ENCODE measurements at regions not wholly inside any gene's neighbourhood (a gene's known extent, or its start where the extent isn't known, plus 50 kb on each side); places are given as distances from the start of the nearest gene placed in this dataset.

DNA sequence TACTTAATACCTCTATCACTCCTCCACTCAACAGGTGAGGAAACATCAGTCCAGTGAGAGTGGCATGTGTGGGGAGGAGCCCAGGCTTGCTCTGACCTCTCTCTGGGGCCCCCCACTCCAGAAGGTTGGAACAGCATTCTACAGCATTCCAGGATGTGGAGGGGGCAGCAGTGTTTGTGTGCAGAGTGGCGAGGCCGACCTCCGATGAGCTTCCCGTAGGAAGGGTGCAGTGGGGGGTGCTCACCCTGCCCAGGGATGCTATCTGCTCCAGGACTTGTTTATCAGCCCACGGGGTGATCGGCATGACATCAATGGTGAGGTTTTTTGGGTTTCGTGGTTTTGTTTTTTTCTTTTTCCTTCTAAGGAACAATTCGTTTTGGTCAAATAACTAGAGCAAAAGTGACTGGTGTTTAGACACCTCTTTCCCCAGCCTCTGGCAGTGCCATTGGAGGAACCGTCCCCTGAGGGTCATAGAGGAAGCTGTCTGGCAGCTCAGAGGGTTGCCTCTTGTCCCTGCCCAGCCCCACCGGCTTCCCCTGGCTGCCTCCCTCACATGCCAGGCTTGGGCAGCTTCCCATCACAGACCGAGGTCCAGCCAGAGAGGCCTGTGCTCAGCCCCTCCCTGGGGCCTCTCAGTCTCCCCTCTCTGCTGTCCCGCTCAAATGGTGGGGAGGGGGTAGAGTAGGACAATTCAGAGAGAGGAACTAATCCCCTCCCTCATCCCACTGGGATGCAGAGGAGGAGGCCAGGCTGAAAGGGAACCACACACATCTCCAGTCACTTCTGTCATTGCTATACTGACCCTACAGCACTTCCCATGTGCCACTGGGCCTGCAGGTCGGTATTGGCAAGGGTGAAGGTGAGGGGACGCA is 96.5 kb downstream of the ZFP36L2 start:
- TF ChIP-seq, protein P1, sequence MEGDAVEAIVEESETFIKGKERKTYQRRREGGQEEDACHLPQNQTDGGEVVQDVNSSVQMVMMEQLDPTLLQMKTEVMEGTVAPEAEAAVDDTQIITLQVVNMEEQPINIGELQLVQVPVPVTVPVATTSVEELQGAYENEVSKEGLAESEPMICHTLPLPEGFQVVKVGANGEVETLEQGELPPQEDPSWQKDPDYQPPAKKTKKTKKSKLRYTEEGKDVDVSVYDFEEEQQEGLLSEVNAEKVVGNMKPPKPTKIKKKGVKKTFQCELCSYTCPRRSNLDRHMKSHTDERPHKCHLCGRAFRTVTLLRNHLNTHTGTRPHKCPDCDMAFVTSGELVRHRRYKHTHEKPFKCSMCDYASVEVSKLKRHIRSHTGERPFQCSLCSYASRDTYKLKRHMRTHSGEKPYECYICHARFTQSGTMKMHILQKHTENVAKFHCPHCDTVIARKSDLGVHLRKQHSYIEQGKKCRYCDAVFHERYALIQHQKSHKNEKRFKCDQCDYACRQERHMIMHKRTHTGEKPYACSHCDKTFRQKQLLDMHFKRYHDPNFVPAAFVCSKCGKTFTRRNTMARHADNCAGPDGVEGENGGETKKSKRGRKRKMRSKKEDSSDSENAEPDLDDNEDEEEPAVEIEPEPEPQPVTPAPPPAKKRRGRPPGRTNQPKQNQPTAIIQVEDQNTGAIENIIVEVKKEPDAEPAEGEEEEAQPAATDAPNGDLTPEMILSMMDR (IDR thresholded peaks at IDR 0.05; ENCODE audit: extremely low read depth, insufficient read depth, missing control alignments) = no peak
- in situ Hi-C loops (cut with MboI; ENCODE audit: low pct_unique_long_range_greater_than_20kb, low sequenced_read_pairs, unreplicated experiment) = loop anchor here (10.0 kb wide), 1 partner anchor 355 kb away; no protein-coding TSS in a partner anchor
- no peak for DNase-seq (ENCODE audit: low spot score)

DNA sequence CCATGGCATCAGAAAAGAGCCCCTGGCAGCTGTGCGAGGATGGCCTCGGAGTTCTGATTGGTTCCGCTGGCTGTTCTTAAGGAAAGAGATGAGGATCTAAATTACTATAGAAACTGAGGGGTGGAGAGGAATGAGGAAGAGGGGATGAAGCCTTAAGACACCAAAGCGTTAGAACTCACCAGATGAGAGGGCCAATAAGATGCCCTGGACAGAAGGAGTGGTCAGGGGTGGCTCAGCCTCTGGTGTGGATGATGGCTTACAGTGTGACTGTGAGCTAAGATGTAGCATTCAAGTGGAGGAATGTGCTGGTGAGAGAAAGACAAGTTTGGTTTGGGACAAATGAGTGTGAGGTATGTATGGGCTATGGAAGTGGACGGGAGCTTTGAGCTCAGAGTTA is 97.8 kb downstream of the ZFP36L2 start:
- DNase-seq (ENCODE audit: low spot score) = no peak
- in situ Hi-C loops (cut with MboI; ENCODE audit: low pct_unique_long_range_greater_than_20kb, low sequenced_read_pairs, unreplicated experiment) = loop anchor here (10.0 kb wide), 1 partner anchor 356 kb away; no protein-coding TSS in a partner anchor
- TF ChIP-seq, protein P1 (IDR thresholded peaks at IDR 0.05; ENCODE audit: extremely low read depth, insufficient read depth, missing control alignments) = no peak

DNA sequence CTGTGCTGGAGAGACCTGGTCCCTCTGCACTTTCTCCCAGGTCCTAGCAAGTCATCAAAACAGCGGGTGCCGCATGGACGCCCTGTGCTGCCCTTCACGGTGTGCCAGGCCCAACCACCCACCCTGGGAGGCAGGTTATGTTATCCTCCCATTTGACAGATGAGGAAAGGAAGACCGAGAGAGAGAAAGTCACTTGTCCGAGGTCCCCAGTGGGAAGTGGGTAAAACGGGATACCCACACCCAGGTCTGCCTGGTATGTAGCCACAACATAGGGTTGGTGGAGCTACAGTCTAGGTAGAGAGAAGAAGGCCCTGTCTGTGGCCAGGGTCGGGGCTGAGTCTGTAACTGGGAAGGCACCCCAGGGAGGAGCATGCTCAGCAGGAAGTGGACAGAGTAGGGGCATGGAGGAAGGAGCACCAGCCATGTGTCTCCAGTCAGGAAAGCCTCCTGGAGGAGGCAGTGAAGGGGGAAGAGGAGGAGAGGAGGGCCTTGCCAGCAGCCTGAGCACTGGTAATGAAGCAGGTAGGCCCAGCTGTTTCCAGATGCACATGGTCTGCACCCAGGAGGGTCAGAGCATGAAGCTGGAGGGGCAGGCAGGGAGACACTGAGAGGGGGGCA is 98.4 kb downstream of the ZFP36L2 start:
- TF ChIP-seq, protein P1 (IDR thresholded peaks at IDR 0.05; ENCODE audit: extremely low read depth, insufficient read depth, missing control alignments) = no peak
- no peak for DNase-seq (ENCODE audit: low spot score)
- in situ Hi-C loops (cut with MboI; ENCODE audit: low pct_unique_long_range_greater_than_20kb, low sequenced_read_pairs, unreplicated experiment) = loop anchor here (10.0 kb wide), 1 partner anchor 357 kb away; no protein-coding TSS in a partner anchor

DNA sequence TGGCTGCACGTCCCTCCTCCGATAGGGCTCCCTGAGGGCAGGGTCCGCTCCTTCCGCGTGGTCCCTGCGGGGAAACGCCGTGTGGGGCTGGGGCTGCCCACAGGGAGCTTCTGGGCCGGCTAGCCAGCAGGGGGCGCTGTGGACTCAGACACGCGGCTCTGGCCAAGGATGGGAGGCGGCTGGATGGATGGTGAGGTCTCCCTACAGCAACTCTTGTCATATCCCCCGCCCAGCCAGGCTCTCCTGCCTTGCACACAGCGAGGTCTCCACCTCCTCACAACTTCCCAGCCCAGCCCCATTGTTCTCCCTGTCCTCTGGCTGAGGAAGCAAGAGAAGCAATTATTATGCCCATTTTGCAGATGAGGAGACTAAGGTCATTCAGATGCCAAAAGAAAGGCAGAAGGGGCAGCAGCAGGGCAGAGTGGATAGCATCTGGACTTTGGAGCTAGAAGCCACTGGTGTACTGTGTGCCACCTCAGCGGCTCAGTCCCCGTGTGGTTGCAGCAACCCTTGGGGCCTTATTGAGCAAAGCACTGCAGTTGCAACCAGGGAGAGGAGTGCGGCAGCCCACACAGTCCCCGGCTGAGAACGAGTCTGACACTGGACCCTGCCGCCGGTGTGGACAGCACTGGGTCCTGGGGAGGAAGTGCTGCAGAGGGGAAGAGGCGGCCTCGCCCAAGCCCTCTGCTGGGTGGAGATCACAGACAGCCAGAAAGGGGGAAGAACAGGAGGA is 99.0 kb downstream of the ZFP36L2 start:
- in situ Hi-C loops (cut with MboI; ENCODE audit: low pct_unique_long_range_greater_than_20kb, low sequenced_read_pairs, unreplicated experiment) = loop anchor here (10.0 kb wide), 1 partner anchor 357 kb away; no protein-coding TSS in a partner anchor
- DNase-seq (ENCODE audit: low spot score) = peak; percentile 81

DNA sequence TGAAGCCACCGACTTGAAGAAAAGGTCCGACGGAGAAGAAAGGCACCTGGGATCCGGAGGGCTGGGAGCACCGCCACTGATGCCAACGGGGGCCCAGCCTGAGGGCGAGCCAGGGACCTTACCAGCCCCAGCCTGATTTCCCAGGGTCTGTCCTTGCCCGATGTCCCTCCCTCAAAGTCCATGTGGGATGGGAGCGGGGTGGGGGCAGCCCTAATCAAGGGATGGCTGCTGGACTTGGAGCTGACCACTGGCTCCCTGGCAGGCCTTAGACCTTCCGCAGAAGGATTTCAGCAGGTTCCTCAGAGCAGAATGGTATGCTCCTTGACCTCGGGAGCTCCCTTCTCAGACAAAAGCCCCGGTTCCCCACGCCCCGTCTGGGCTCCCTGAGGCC is 99.6 kb downstream of the ZFP36L2 start:
- in situ Hi-C loops (cut with MboI; ENCODE audit: low pct_unique_long_range_greater_than_20kb, low sequenced_read_pairs, unreplicated experiment) = loop anchor here (10.0 kb wide), 1 partner anchor 358 kb away; no protein-coding TSS in a partner anchor

More for the DNA sequence above, 99.0 kb downstream of the ZFP36L2 start:
- TF ChIP-seq, protein P1 (IDR thresholded peaks at IDR 0.05; ENCODE audit: extremely low read depth, insufficient read depth, missing control alignments) = peak; percentile 92

More for the DNA sequence above, 99.6 kb downstream of the ZFP36L2 start:
- TF ChIP-seq, protein P1 (IDR thresholded peaks at IDR 0.05; ENCODE audit: extremely low read depth, insufficient read depth, missing control alignments) = no peak
- DNase-seq (ENCODE audit: low spot score) = no peak
